HepG2 (cell line): ENCODE measurements at regions not wholly inside any gene's neighbourhood (a gene's known extent, or its start where the extent isn't known, plus 50 kb on each side); places are given as distances from the start of the nearest gene placed in this dataset.

Experiments used
- ATAC-seq: fragments of 200-7000 bp; cut with Tn5 transposase; 3 replicates; pipeline ENCODE4 v1.9.1; 2020; ENCODE audit warnings: mild to moderate bottlenecking, moderate library complexity
- BruUV-seq: library from RNA; stranded (reverse); fragments of 400-500 nt; replicated peaks from 2 replicates; lab custom pipeline; 2021; lab: Mats Ljungman, UMichigan
- CTCF ChIA-PET: fragments of 300-600 bp; formaldehyde crosslinking; extraction: SDS; loops from one replicate; lab custom pipeline; 2021; ENCODE audit warnings: low total read pairs, inconsistent platforms, low intra/inter-chr PET ratio; lab: Yijun Ruan, JAX
- POLR2A ChIA-PET: fragments of 350-600 bp; sonication (Branson Sonifier 250); formaldehyde crosslinking; loops from one replicate; lab custom pipeline; 2020; ENCODE audit warnings: antibody characterized with exemption, inconsistent platforms; lab: Yijun Ruan, JAX
- DNase-seq: peaks from one replicate; pipeline ENCODE4 v3.0.0-alpha.2; 2015; ENCODE audit warnings: low spot score
- FAIRE-seq: peaks from 3 replicates; lab custom pipeline; 2011; peaks lifted over from hg19 to GRCh38; lab: Jason Lieb, UNC
- H2AFZ ChIP-seq: one replicate; pipeline ENCODE4 v1.6.1; 2011; ENCODE audit warnings: low read length, inconsistent platforms
- H3K27ac ChIP-seq: fragments of 300-600 bp; 3 replicates; pipeline ENCODE4 v1.8.0; 2011; ENCODE audit warnings: mixed run types, mild to moderate bottlenecking, mixed read lengths, low read length, inconsistent platforms; ENCODE audit not compliant: insufficient read depth; ENCODE audit errors: extremely low read length
- H3K27me3 ChIP-seq, 2 experiments: fragments of 200-600 bp in 1 of 2; 2 replicates in 1 of 2; 3 replicates in 1 of 2; pipeline versions ENCODE4 v1.6.0 to v1.8.0; 2011; ENCODE audit warnings: low read length in 2 of 2, mild to moderate bottlenecking in 2 of 2, moderate library complexity in 2 of 2, inconsistent platforms in 1 of 2; ENCODE audit not compliant: insufficient read depth in 2 of 2, control insufficient read depth in 1 of 2
- H3K36me3 ChIP-seq, 2 experiments: fragments of 200-600 bp in 1 of 2; replicated peaks in 1 of 2; 2 replicates in 1 of 2; 3 replicates in 1 of 2; pipeline versions ENCODE4 v1.5.1 to v1.8.0; 2011; ENCODE audit warnings: low read length in 2 of 2, inconsistent platforms in 1 of 2; ENCODE audit not compliant: insufficient read depth in 2 of 2, control insufficient read depth in 1 of 2
- H3K4me1 ChIP-seq: 2 replicates; pipeline ENCODE4 v1.5.1; 2012; ENCODE audit warnings: low read length, inconsistent platforms; ENCODE audit not compliant: insufficient read depth
- H3K4me2 ChIP-seq: 2 replicates; pipeline ENCODE4 v1.6.0; 2011; ENCODE audit warnings: low read depth, low read length, inconsistent platforms
- H3K4me3 ChIP-seq, 3 experiments: fragments of 200-600 bp in 1 of 3; sonication (generic), shearing (Covaris generic) in 1 of 3; replicated peaks in 1 of 3; 2 replicates each; pipeline ENCODE4 v1.5.1; 2011 to 2016; ENCODE audit warnings: low read length in 3 of 3, inconsistent platforms in 2 of 3, low read depth in 2 of 3, mild to moderate bottlenecking in 2 of 3, control low read depth in 1 of 3, mixed read lengths in 1 of 3; ENCODE audit not compliant: insufficient read depth in 1 of 3
- H3K79me2 ChIP-seq: one replicate; pipeline ENCODE4 v1.6.1; 2011; ENCODE audit warnings: low read length, inconsistent platforms; ENCODE audit not compliant: insufficient read depth
- H3K9ac ChIP-seq: 2 replicates; pipeline ENCODE4 v1.6.0; 2011; ENCODE audit warnings: mild to moderate bottlenecking, low read depth, low read length, inconsistent platforms; ENCODE audit not compliant: insufficient read depth
- H3K9me3 ChIP-seq: 2 replicates; pipeline ENCODE4 v1.5.1; 2012; ENCODE audit warnings: mild to moderate bottlenecking, low read length
- H4K20me1 ChIP-seq: 2 replicates; pipeline ENCODE4 v1.6.0; 2011; ENCODE audit warnings: inconsistent platforms, mild to moderate bottlenecking, low read length, moderate library complexity; ENCODE audit not compliant: insufficient read depth
- ATF6 ChIP-seq: sonication (generic); formaldehyde crosslinking; conservative IDR thresholded peaks from 2 replicates; pipeline ENCODE4 v1.4.0; 2020; ENCODE audit warnings: missing genetic modification reagents
- MAFK ChIP-seq, 2 experiments: IDR thresholded peaks in 1 of 2; conservative IDR thresholded peaks in 1 of 2; 2 replicates each; pipeline ENCODE4 v1.6.1; 2011; ENCODE audit warnings: improper control_type of control experiment in 2 of 2, low read length in 2 of 2
- PRDM15 ChIP-seq: sonication (generic); formaldehyde crosslinking; IDR thresholded peaks from 2 replicates; pipeline ENCODE4 v1.4.0; 2020; ENCODE audit warnings: missing genetic modification reagents
- RAD51 ChIP-seq: fragments of 450-650 bp; IDR thresholded peaks from 2 replicates; pipeline ENCODE4 v1.6.1; 2016; ENCODE audit warnings: borderline replicate concordance
- RBFOX2 ChIP-seq: fragments of 200-400 bp; formaldehyde crosslinking; IDR thresholded peaks from 2 replicates; pipeline ENCODE4 v1.6.1; 2017; ENCODE audit warnings: low read depth, mild to moderate bottlenecking, low read length
- SCMH1 ChIP-seq: sonication (generic); formaldehyde crosslinking; IDR thresholded peaks from 2 replicates; pipeline ENCODE4 v1.9.0; 2021; ENCODE audit warnings: missing genetic modification reagents, mild to moderate bottlenecking, borderline replicate concordance
- SOX13 ChIP-seq, 3 experiments: fragments of 450-650 bp in 1 of 3; sonication (generic) in 1 of 3; formaldehyde crosslinking in 1 of 3; IDR thresholded peaks in 2 of 3; conservative IDR thresholded peaks in 1 of 3; 2 replicates each; pipeline versions ENCODE4 v1.5.0 to v1.6.1; 2016 to 2020; ENCODE audit warnings: antibody characterized with exemption in 1 of 3, mild to moderate bottlenecking in 1 of 3, missing compliant biosample characterization in 1 of 3, missing genetic modification reagents in 1 of 3, moderate library complexity in 1 of 3
- ZFP36L1 ChIP-seq: sonication (generic); formaldehyde crosslinking; IDR thresholded peaks from 2 replicates; pipeline ENCODE4 v1.8.0; 2022; ENCODE audit warnings: mild to moderate bottlenecking, missing genetic modification reagents, moderate library complexity
- ZNF510 ChIP-seq: sonication (generic); formaldehyde crosslinking; IDR thresholded peaks from 2 replicates; pipeline ENCODE4 v1.4.0; 2020; ENCODE audit warnings: low read depth, mild to moderate bottlenecking, missing genetic modification reagents
- ZNF841 ChIP-seq: sonication (generic); formaldehyde crosslinking; IDR thresholded peaks from 2 replicates; pipeline ENCODE4 v1.8.1; 2023; ENCODE audit warnings: missing genetic modification reagents, borderline replicate concordance
- WGBS: methylation state at CpG from one replicate; pipeline ENCODE4 v1.1.6; 2017; ENCODE audit warnings: low lambda C conversion rate; 5-methylcytosine and 5-hydroxymethylcytosine counted together
- in situ Hi-C: cut with HindIII; loops from 2 replicates; pipeline ENCODE4 v1.10.0; 2017; ENCODE audit warnings: low pct_unique_long_range_greater_than_20kb; ENCODE audit not compliant: extremely low pct_ligation_motif_present
- intact Hi-C: fragments of 100-400 bp; cut with micrococcal nuclease; formaldehyde crosslinking; loops from one replicate; pipeline ENCODE4 v1.10.0; 2022; ENCODE audit not compliant: unreplicated experiment

GRCh38 chr2:239465017-239466001 lies 64.5 kb upstream of the HDAC4 start (continued):
- no peak for TF ChIP-seq ATF6
- TF ChIP-seq PRDM15 = no peak
- no peak for TF ChIP-seq ZFP36L1

GRCh38 chr2:239464166-239465016 lies 63.6 kb upstream of the HDAC4 start:
- POLR2A ChIA-PET = no interaction called here
- no peaks in the 10 kb centered on the region for H3K9me3 ChIP-seq
- no peaks in the 10 kb centered on the region for H4K20me1 ChIP-seq
- 62% methylated on average over 18 of the region's 21 CpGs for WGBS
- no peak for TF ChIP-seq MAFK (conservative IDR thresholded peaks at IDR 0.05 in 1 of 2, IDR thresholded peaks at IDR 0.05 in 1 of 2; ENCODE audit: low read length in 2 of 2)
- no peak for TF ChIP-seq RAD51
- TF ChIP-seq RBFOX2 = no peak
- no peak for TF ChIP-seq SOX13 (IDR thresholded peaks at IDR 0.05)
- TF ChIP-seq SOX13 (CRISPR knock-in tag; conservative IDR thresholded peaks at IDR 0.05 in 1 of 2, IDR thresholded peaks at IDR 0.05 in 1 of 2) = no peak
- no peak for TF ChIP-seq SCMH1 (CRISPR knock-in tag)
- no peak for TF ChIP-seq ZNF841 (CRISPR knock-in tag)
- no peak for TF ChIP-seq ZNF510 (CRISPR knock-in tag)
- TF ChIP-seq, all 625 proteins: peak for 0
- no peaks in the 10 kb centered on the region for H3K79me2 ChIP-seq
- H3K27me3 ChIP-seq = peaks cover 2 to 30% of the 10 kb centered on the region in 2 experiments; a peak in 2 of 5 replicates
- BruUV-seq = no TSS peak
- H3K4me2 ChIP-seq = no peak overlapping the region
- H3K27ac ChIP-seq = no peak overlapping the region
- DNase-seq (no peak), ATAC-seq (no peak), FAIRE-seq (no peak)
- no peaks in the 10 kb centered on the region for H3K36me3 ChIP-seq
- no peak overlapping the region for H2AFZ ChIP-seq
- peaks cover 19% of the 10 kb centered on the region for H3K4me1 ChIP-seq
- no peak overlapping the region for H3K9ac ChIP-seq
- no peak overlapping the region for H3K4me3 ChIP-seq
- intact Hi-C loops (no loop called here), in situ Hi-C loops (no loop called here)
- CTCF ChIA-PET = no interaction called here
